A549 (cell line): ENCODE measurements at regions not wholly inside any gene's neighbourhood (a gene's known extent, or its start where the extent isn't known, plus 50 kb on each side); places are given as distances from the start of the nearest gene placed in this dataset.

ENCODE experiments used
- ATAC-seq, 2 experiments: fragments of 200-7000 bp in 1 of 2; fragments of >200 bp in 1 of 2; cut with Nextera tagmentation in 1 of 2; cut with Tn5 transposase in 1 of 2; 3 replicates each; pipeline versions ENCODE4 v1.8.0 to v1.9.1; 2018 to 2020; ENCODE audit warnings: mild to moderate bottlenecking in 1 of 2, moderate library complexity in 1 of 2
- CTCF ChIA-PET: fragments of 300-600 bp; sonication (Branson Sonifier 250); formaldehyde crosslinking; extraction: SDS; loops from one replicate; lab custom pipeline; 2021; ENCODE audit warnings: antibody characterized with exemption, inconsistent platforms; lab: Yijun Ruan, JAX
- POLR2A ChIA-PET: fragments of 350-600 bp; formaldehyde crosslinking; extraction: SDS; loops from one replicate; lab custom pipeline; 2021; ENCODE audit warnings: antibody characterized with exemption, inconsistent platforms; lab: Yijun Ruan, JAX
- DNase-seq, 2 experiments: peaks; one replicate each; pipeline versions ENCODE4 v3.0.0 to v3.0.0-alpha.2; 2011 to 2016; ENCODE audit warnings: low read depth in 1 of 2, low spot score in 1 of 2
- FAIRE-seq: peaks from 2 replicates; lab custom pipeline; 2011; peaks lifted over from hg19 to GRCh38; lab: Jason Lieb, UNC
- H3K27ac ChIP-seq, 2 experiments: fragments of >200 bp; sonication (Bioruptor Twin); formaldehyde crosslinking; 3 replicates each; pipeline ENCODE4 v1.5.1; 2016 to 2017
- H3K4me1 ChIP-seq: fragments of >200 bp; sonication (Bioruptor Twin); formaldehyde crosslinking; 3 replicates; pipeline ENCODE4 v1.6.1; 2016
- H3K4me2 ChIP-seq: fragments of >200 bp; sonication (Bioruptor Twin); formaldehyde crosslinking; 3 replicates; pipeline ENCODE4 v1.6.1; 2016
- H3K4me3 ChIP-seq: fragments of >200 bp; sonication (Bioruptor Twin); formaldehyde crosslinking; 3 replicates; pipeline ENCODE4 v1.5.1; 2016
- H3K9me3 ChIP-seq: fragments of >200 bp; sonication (Bioruptor Twin); formaldehyde crosslinking; 3 replicates; pipeline ENCODE4 v1.6.1; 2016
- ATOH8 ChIP-seq: fragments of 250-450 bp; sonication (Bioruptor Pico); IDR thresholded peaks from 2 replicates; pipeline ENCODE4 v1.5.0; 2020; ENCODE audit warnings: low read depth, mild to moderate bottlenecking, moderate library complexity
- CBX2 ChIP-seq: fragments of 200-600 bp; sonication (generic); IDR thresholded peaks from 2 replicates; pipeline ENCODE4 v1.6.1; 2016; ENCODE audit warnings: low read depth, mild to moderate bottlenecking, borderline replicate concordance
- CHD2 ChIP-seq: fragments of 150-350 bp; IDR thresholded peaks from 2 replicates; pipeline ENCODE4 v1.6.1; 2014; ENCODE audit warnings: low read length; ENCODE audit not compliant: partially characterized antibody
- ESRRA ChIP-seq: fragments of 150-350 bp; IDR thresholded peaks from 2 replicates; pipeline ENCODE4 v1.6.1; 2014; ENCODE audit warnings: mild to moderate bottlenecking, low read length, borderline replicate concordance
- HES2 ChIP-seq: fragments of >200 bp; sonication (Bioruptor Twin); formaldehyde crosslinking; IDR thresholded peaks from 2 replicates; pipeline ENCODE4 v1.6.1; 2016
- HEYL ChIP-seq: fragments of 250-450 bp; sonication (Bioruptor Pico); IDR thresholded peaks from 2 replicates; pipeline ENCODE4 v1.8.0; 2021; ENCODE audit warnings: mild to moderate bottlenecking, moderate library complexity
- HMGXB4 ChIP-seq: fragments of 250-450 bp; sonication (Bioruptor Pico); IDR thresholded peaks from 2 replicates; pipeline ENCODE4 v1.5.0; 2021; ENCODE audit warnings: mild to moderate bottlenecking, moderate library complexity, borderline replicate concordance
- HOXA7 ChIP-seq: fragments of 250-450 bp; sonication (Bioruptor Pico); IDR thresholded peaks from 2 replicates; pipeline ENCODE4 v1.5.0; 2020; ENCODE audit warnings: mild to moderate bottlenecking, moderate library complexity
- HOXB13 ChIP-seq: fragments of 250-450 bp; sonication (Bioruptor Pico); IDR thresholded peaks from 2 replicates; pipeline ENCODE4 v1.5.0; 2020; ENCODE audit warnings: low read depth, mild to moderate bottlenecking, moderate library complexity
- JUN ChIP-seq, 2 experiments: fragments of >200 bp; sonication (Bioruptor Twin); formaldehyde crosslinking; IDR thresholded peaks; 2 replicates in 1 of 2; 3 replicates in 1 of 2; pipeline ENCODE4 v1.6.1; 2016 to 2017
- KDM1A ChIP-seq: fragments of 200-600 bp; sonication (generic); IDR thresholded peaks from 2 replicates; pipeline ENCODE4 v1.6.1; 2016; ENCODE audit warnings: low read depth, mild to moderate bottlenecking
- KDM5A ChIP-seq: fragments of 200-600 bp; sonication (generic); IDR thresholded peaks from 2 replicates; pipeline ENCODE4 v1.6.1; 2016; ENCODE audit warnings: antibody characterized with exemption, mild to moderate bottlenecking
- MAFK ChIP-seq: fragments of 450-650 bp; IDR thresholded peaks from 2 replicates; pipeline ENCODE4 v1.6.1; 2014; ENCODE audit not compliant: partially characterized antibody
- MAZ ChIP-seq: fragments of 150-350 bp; IDR thresholded peaks from 2 replicates; pipeline ENCODE4 v1.6.1; 2014; ENCODE audit warnings: antibody characterized with exemption, low read depth, low read length, borderline replicate concordance
- MYC ChIP-seq: IDR thresholded peaks from 2 replicates; pipeline ENCODE4 v1.6.1; 2012; ENCODE audit warnings: mild to moderate bottlenecking, inconsistent platforms, low read length, improper control_type of control experiment, borderline replicate concordance
- RAD21 ChIP-seq, 2 experiments: fragments of >200 bp in 1 of 2; sonication (Bioruptor Twin) in 1 of 2; formaldehyde crosslinking in 1 of 2; IDR thresholded peaks in 1 of 2; conservative IDR thresholded peaks in 1 of 2; 2 replicates in 1 of 2; 3 replicates in 1 of 2; pipeline ENCODE4 v1.6.1; 2012 to 2018; ENCODE audit warnings: inconsistent platforms in 1 of 2
- RARB ChIP-seq: fragments of 250-450 bp; sonication (Bioruptor Pico); IDR thresholded peaks from 2 replicates; pipeline ENCODE4 v1.8.0; 2021; ENCODE audit warnings: mild to moderate bottlenecking, moderate library complexity
- RNF2 ChIP-seq: fragments of 200-600 bp; sonication (generic); IDR thresholded peaks from 2 replicates; pipeline ENCODE4 v1.6.1; 2016; ENCODE audit warnings: low read depth, mild to moderate bottlenecking, antibody characterized with exemption, moderate library complexity, borderline replicate concordance
- SMC3 ChIP-seq: fragments of >200 bp; sonication (Bioruptor Twin); formaldehyde crosslinking; IDR thresholded peaks from 3 replicates; pipeline ENCODE4 v1.6.1; 2018; ENCODE audit warnings: inconsistent platforms
- TFCP2L1 ChIP-seq: fragments of 250-450 bp; sonication (Bioruptor Pico); IDR thresholded peaks from 2 replicates; pipeline ENCODE4 v1.5.0; 2021; ENCODE audit warnings: mild to moderate bottlenecking
- TP53 ChIP-seq: fragments of 250-450 bp; sonication (Bioruptor Pico); IDR thresholded peaks from 2 replicates; pipeline ENCODE4 v1.5.0; 2021; ENCODE audit warnings: mild to moderate bottlenecking, moderate library complexity
- USF2 ChIP-seq: fragments of 450-650 bp; IDR thresholded peaks from 2 replicates; pipeline ENCODE4 v1.6.1; 2014; ENCODE audit warnings: antibody characterized with exemption
- ZC3H11A ChIP-seq: fragments of 450-650 bp; IDR thresholded peaks from 2 replicates; pipeline ENCODE4 v1.6.1; 2014; ENCODE audit warnings: antibody characterized with exemption, mild to moderate bottlenecking
- WGBS: methylation state at CpG from one replicate; pipeline ENCODE4 v1.1.6; 2017; ENCODE audit errors: missing lambda C conversion rate; 5-methylcytosine and 5-hydroxymethylcytosine counted together

- H3K4me2 ChIP-seq, result no peak overlapping the region
- TF ChIP-seq MAFK (peak; percentile 49), HOXA7 (CRISPR knock-in tag) (no peak)
- POLR2A ChIA-PET, result no interaction called here
- DNase-seq (no peak), FAIRE-seq (no peak), ATAC-seq (no peak)
- 0% methylated on average over 1 of the region's 1 CpG for WGBS
- CTCF ChIA-PET, result interaction anchor here (1.7 to 1.9 kb wide), 2 partner anchors 12 to 16 kb away, joined by 4 to 5 read pairs; no protein-coding TSS in a partner anchor
- no peaks in the 10 kb centered on the region for H3K4me1 ChIP-seq
- no peak overlapping the region for H3K27ac ChIP-seq
- H3K4me3 ChIP-seq, result no peak overlapping the region
- H3K9me3 ChIP-seq, result peaks cover 9% of the 10 kb centered on the region; the same call in 1 of the 3 replicates
Observed at GRCh38 chr16:73530529-73530928, 482.6 kb upstream of the ZFHX3 start.

GRCh38 chr16:73529303-73530012 lies 481.5 kb upstream of the ZFHX3 start:
- Histone ChIP-seq H3K27ac (no peak overlapping the region), H3K9me3 (peaks cover 9% of the 10 kb centered on the region; the same call in 1 of the 3 replicates), H3K4me3 (no peak overlapping the region), H3K4me1 (no peaks in the 10 kb centered on the region), H3K4me2 (no peak overlapping the region)
- POLR2A ChIA-PET, result no interaction called here
- 11% methylated on average over 11 of the region's 11 CpGs for WGBS
- FAIRE-seq (no peak), ATAC-seq (no peak), DNase-seq (no peak)
- CTCF ChIA-PET, result interaction anchor here (0.6 to 1.9 kb wide), 3 partner anchors 13 to 1368 kb away, joined by 3 to 5 read pairs (median 4); no protein-coding TSS in a partner anchor
- no peak for TF ChIP-seq HES2

GRCh38 chr16:73527187-73527586 lies 479.3 kb upstream of the ZFHX3 start:
- CTCF ChIA-PET, result interaction anchor here (0.8 to 1.1 kb wide), 3 partner anchors 9 to 58 kb away, joined by 3 to 4 read pairs (median 3); no protein-coding TSS in a partner anchor
- no peak overlapping the region for H3K4me3 ChIP-seq
- POLR2A ChIA-PET, result no interaction called here
- DNase-seq (peak in 1 of 2 experiments; percentile 9), FAIRE-seq (no peak), ATAC-seq (0 out of 6 replicates have a peak, but pooled peaks of 1 of the 2 experiments have one; percentile 47)
- no peaks in the 10 kb centered on the region for H3K4me1 ChIP-seq
- no peak overlapping the region for H3K4me2 ChIP-seq
- WGBS, result 0% methylated on average over 4 of the region's 4 CpGs
- peaks cover 6% of the 10 kb centered on the region; the same call in 1 of the 3 replicates for H3K9me3 ChIP-seq
- H3K27ac ChIP-seq, result no peak overlapping the region
- TF ChIP-seq SMC3 (0 out of 3 replicates have a peak, but pooled peaks have one; percentile 23), JUN (IDR thresholded peaks at IDR 0.05) (no peak), RAD21 (conservative IDR thresholded peaks at IDR 0.05 in 1 of 2, IDR thresholded peaks at IDR 0.05 in 1 of 2) (peak in 1 of 2 experiments; percentile 34; a peak in 3 of 5 replicates)

GRCh38 chr16:73526011-73526804 lies 478.3 kb upstream of the ZFHX3 start:
- no peak for TF ChIP-seq ATOH8 (CRISPR knock-in tag)
- no peak for TF ChIP-seq HOXA7 (CRISPR knock-in tag)
- no peak for TF ChIP-seq KDM5A
- TF ChIP-seq TFCP2L1 (CRISPR knock-in tag), result no peak
- TF ChIP-seq HMGXB4 (CRISPR knock-in tag), result no peak
- no peak for TF ChIP-seq MAZ
- no peak for TF ChIP-seq USF2
- no peak for TF ChIP-seq HOXB13
- no peak for TF ChIP-seq CBX2
- no peak for TF ChIP-seq KDM1A
- TF ChIP-seq MYC, result no peak
- TF ChIP-seq ESRRA, result no peak
- TF ChIP-seq TP53 (CRISPR knock-in tag), result no peak
- TF ChIP-seq ZC3H11A, result no peak
- no peak for TF ChIP-seq CHD2
- TF ChIP-seq HEYL (CRISPR knock-in tag), result no peak
- TF ChIP-seq RNF2, result no peak
- no peak for TF ChIP-seq MAFK
- TF ChIP-seq RARB, result no peak
- no peak for DNase-seq
- POLR2A ChIA-PET, result no interaction called here
- H3K4me1 ChIP-seq, result no peaks in the 10 kb centered on the region
- no peak overlapping the region for H3K4me3 ChIP-seq
- no peak overlapping the region for H3K27ac ChIP-seq
- no peak overlapping the region for H3K4me2 ChIP-seq
- no peak for FAIRE-seq
- WGBS, result 32% methylated on average over 13 of the region's 13 CpGs
- no peak for ATAC-seq
- CTCF ChIA-PET, result interaction anchor here (0.8 to 1.4 kb wide), 2 partner anchors 21 to 693 kb away, joined by 4 to 6 read pairs; no protein-coding TSS in a partner anchor
- H3K9me3 ChIP-seq, result 0 out of 3 replicates have a peak, but pooled peaks cover 3% of the 10 kb centered on the region
